Neuronal stem cell (in vitro differentiated cells): ENCODE measurements at regions not wholly inside any gene's neighbourhood (a gene's known extent, or its start where the extent isn't known, plus 50 kb on each side); places are given as distances from the start of the nearest gene placed in this dataset.
"Not testable (repeated sequence)": the region's sequence is repeated elsewhere in the genome, so short reads cannot be mapped to it uniquely, and the experiment has no call there.

Experiments used
- DNase-seq: peaks from one replicate; pipeline ENCODE4 v3.0.0-alpha.2; 2013; ENCODE audit warnings: low spot score
- H2AFZ ChIP-seq: one replicate; pipeline ENCODE4 v1.6.1; 2013; ENCODE audit warnings: mild to moderate bottlenecking, low read length, inconsistent platforms
- H2AK5ac ChIP-seq: 2 replicates; pipeline ENCODE4 v1.6.1; 2013; ENCODE audit warnings: low read depth, mild to moderate bottlenecking, inconsistent platforms, low read length, moderate library complexity, mixed read lengths
- H2BK120ac ChIP-seq: 2 replicates; pipeline ENCODE4 v1.6.1; 2013; ENCODE audit warnings: low read depth, mild to moderate bottlenecking, inconsistent platforms, low read length, moderate library complexity, mixed read lengths
- H2BK12ac ChIP-seq: one replicate; pipeline ENCODE4 v1.6.1; 2013; ENCODE audit warnings: low read length, inconsistent platforms
- H2BK15ac ChIP-seq: 2 replicates; pipeline ENCODE4 v1.6.1; 2013; ENCODE audit warnings: mild to moderate bottlenecking, low read length, inconsistent platforms, mixed read lengths
- H2BK5ac ChIP-seq: one replicate; pipeline ENCODE4 v1.6.1; 2013; ENCODE audit warnings: inconsistent platforms, mild to moderate bottlenecking, low read length, moderate library complexity
- H3K14ac ChIP-seq: one replicate; pipeline ENCODE4 v1.6.1; 2013; ENCODE audit warnings: low read length, inconsistent platforms
- H3K18ac ChIP-seq: 2 replicates; pipeline ENCODE4 v1.6.1; 2013; ENCODE audit warnings: low read length, inconsistent platforms
- H3K23ac ChIP-seq: 2 replicates; pipeline ENCODE4 v1.6.1; 2013; ENCODE audit warnings: low read depth, mild to moderate bottlenecking, mixed read lengths, low read length, inconsistent platforms; ENCODE audit not compliant: poor library complexity
- H3K27ac ChIP-seq: replicated peaks from 3 replicates; pipeline ENCODE4 v1.5.1; 2013; ENCODE audit warnings: low read length, inconsistent platforms
- H3K27me3 ChIP-seq, 3 experiments: 2 replicates each; pipeline ENCODE4 v1.6.1; 2013; ENCODE audit warnings: low read length in 3 of 3, mild to moderate bottlenecking in 2 of 3, inconsistent platforms in 1 of 3, low read depth in 1 of 3, mixed read lengths in 1 of 3, moderate library complexity in 1 of 3; ENCODE audit not compliant: control insufficient read depth in 3 of 3, insufficient read depth in 3 of 3
- H3K36me3 ChIP-seq, 2 donors: replicated peaks in 1 of 2; 2 replicates each; pipeline ENCODE4 v1.6.1; 2013; ENCODE audit warnings: low read length in 2 of 2; ENCODE audit not compliant: control insufficient read depth in 2 of 2, insufficient read depth in 2 of 2
- H3K4ac ChIP-seq: 2 replicates; pipeline ENCODE4 v1.6.1; 2013; ENCODE audit warnings: inconsistent platforms, mild to moderate bottlenecking, low read length, moderate library complexity
- H3K4me1 ChIP-seq, 2 donors: 1 replicate in 1 of 2; 2 replicates in 1 of 2; pipeline ENCODE4 v1.6.1; 2013; ENCODE audit warnings: low read length in 2 of 2, low read depth in 1 of 2; ENCODE audit not compliant: control insufficient read depth in 2 of 2, insufficient read depth in 1 of 2
- H3K4me2 ChIP-seq: one replicate; pipeline ENCODE4 v1.6.1; 2013; ENCODE audit warnings: mild to moderate bottlenecking, low read length, inconsistent platforms; ENCODE audit not compliant: insufficient read depth, poor library complexity, severe bottlenecking
- H3K4me3 ChIP-seq, 2 donors: 2 replicates each; pipeline ENCODE4 v1.5.1; 2013; ENCODE audit warnings: low read length in 2 of 2, mild to moderate bottlenecking in 2 of 2, inconsistent platforms in 1 of 2, moderate library complexity in 1 of 2
- H3K79me1 ChIP-seq: one replicate; pipeline ENCODE4 v1.6.1; 2013; ENCODE audit warnings: low read depth, mild to moderate bottlenecking, inconsistent platforms, low read length, moderate library complexity
- H3K9ac ChIP-seq: one replicate; pipeline ENCODE4 v1.6.1; 2013; ENCODE audit warnings: mild to moderate bottlenecking, low read depth, low read length, inconsistent platforms; ENCODE audit not compliant: poor library complexity
- H3K9me3 ChIP-seq, 2 donors: replicated peaks in 1 of 2; 2 replicates each; pipeline versions ENCODE3 to v1.6.1; 2013; ENCODE audit warnings: low read length in 2 of 2, mild to moderate bottlenecking in 2 of 2, inconsistent platforms in 1 of 2, low read depth in 1 of 2, mixed read lengths in 1 of 2, moderate library complexity in 1 of 2; ENCODE audit not compliant: control insufficient read depth in 2 of 2, insufficient read depth in 1 of 2
- H4K8ac ChIP-seq: one replicate; pipeline ENCODE4 v1.6.1; 2013; ENCODE audit warnings: low read depth, mild to moderate bottlenecking, inconsistent platforms, low read length, moderate library complexity
- H4K91ac ChIP-seq: one replicate; pipeline ENCODE4 v1.6.1; 2013; ENCODE audit warnings: low read length, low read depth, mild to moderate bottlenecking, inconsistent platforms; ENCODE audit not compliant: poor library complexity
- WGBS, 2 donors: extraction: QIAGEN DNeasy Blood & Tissue Kit; methylation state at CpG; one replicate each; pipeline ENCODE4 v1.1.7; 2013; ENCODE audit warnings: missing lambda C conversion rate in 2 of 2, mixed read lengths in 1 of 2; ENCODE audit not compliant: insufficient read length in 2 of 2, insufficient replicate concordance in 1 of 2; ENCODE audit errors: extremely low coverage in 2 of 2; 5-methylcytosine and 5-hydroxymethylcytosine counted together

DNA sequence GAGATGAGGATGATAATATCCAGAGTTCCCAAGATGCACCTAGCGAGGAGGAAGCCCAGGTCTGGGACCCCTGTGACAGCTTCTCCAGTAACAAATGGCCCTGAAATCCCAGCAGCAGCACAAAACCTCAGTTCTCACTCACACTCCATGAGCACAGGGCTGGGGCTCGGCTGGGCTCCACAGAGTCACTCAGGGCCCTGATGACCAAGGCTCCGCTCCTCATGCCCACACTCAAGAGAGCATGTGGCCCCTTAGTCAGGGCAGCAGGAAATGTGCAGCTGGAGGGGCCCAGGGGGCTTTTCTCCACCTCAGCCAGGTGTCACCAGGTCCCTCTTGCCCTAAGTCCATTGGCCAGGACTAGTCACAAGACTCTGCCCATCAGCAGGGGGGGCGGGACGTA lies 242.7 kb upstream of the SFSWAP start:
- Histone ChIP-seq H3K4me2 (no peak overlapping the region), H2BK15ac (peak overlapping the region; percentile 33), H3K36me3 (no peaks in the 10 kb centered on the region), H3K4me1 (peaks cover 2 to 3% of the 10 kb centered on the region in 2 donors), H4K91ac (no peak overlapping the region), H3K23ac (no peak overlapping the region), H3K4me3 (no peak overlapping the region), H3K18ac (peak overlapping the region; percentile 81), H2BK5ac (no peak overlapping the region), H3K14ac (no peak overlapping the region), H2AK5ac (no peak overlapping the region), H2BK120ac (no peak overlapping the region), H2AFZ (no peak overlapping the region), H4K8ac (no peak overlapping the region), H3K4ac (no peak overlapping the region), H3K9me3 (peaks cover 6 to 7% of the 10 kb centered on the region in 2 donors), H3K27ac (no peak overlapping the region), H2BK12ac (no peak overlapping the region), H3K9ac (no peak overlapping the region), H3K79me1 (no peaks in the 10 kb centered on the region), H3K27me3 (no peaks in the 10 kb centered on the region)
- no CpG with 5 or more reads among the region's 5 CpGs for WGBS, 2 donors
- no peak for DNase-seq

DNA sequence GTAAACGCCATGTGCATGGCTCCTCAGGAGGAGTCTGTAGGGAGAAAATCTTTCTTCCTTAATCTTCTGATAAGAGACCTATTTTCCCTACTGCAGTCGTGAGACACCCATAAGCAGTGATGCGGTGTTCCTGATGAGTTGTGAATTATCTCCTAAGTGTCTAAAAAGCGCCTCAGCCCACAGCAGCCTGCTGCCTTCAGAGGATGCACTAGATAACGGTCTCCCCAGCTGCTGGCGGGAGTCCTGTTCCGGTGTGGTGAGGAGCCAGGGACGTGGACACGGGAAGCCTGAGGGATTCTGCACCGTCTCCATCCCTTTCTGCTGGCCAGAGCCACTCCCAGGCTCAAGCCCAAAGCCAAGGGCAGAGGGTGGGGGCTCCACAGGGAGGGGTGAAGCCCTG lies 240.9 kb upstream of the SFSWAP start:
- H3K9ac ChIP-seq, H3K23ac ChIP-seq, H2BK5ac ChIP-seq, H3K36me3 ChIP-seq, H2BK12ac ChIP-seq, H3K79me1 ChIP-seq, H3K14ac ChIP-seq, H3K27me3 ChIP-seq, H2AK5ac ChIP-seq, H3K4me1 ChIP-seq, H3K4me2 ChIP-seq, H3K4ac ChIP-seq, H4K8ac ChIP-seq, H2AFZ ChIP-seq, H3K9me3 ChIP-seq, H3K18ac ChIP-seq, H3K4me3 ChIP-seq, H2BK15ac ChIP-seq, H2BK120ac ChIP-seq, DNase-seq, H3K27ac ChIP-seq, H4K91ac ChIP-seq: not testable (repeated sequence)
- WGBS, 2 donors: no CpG with 5 or more reads among the region's 10 CpGs

DNA sequence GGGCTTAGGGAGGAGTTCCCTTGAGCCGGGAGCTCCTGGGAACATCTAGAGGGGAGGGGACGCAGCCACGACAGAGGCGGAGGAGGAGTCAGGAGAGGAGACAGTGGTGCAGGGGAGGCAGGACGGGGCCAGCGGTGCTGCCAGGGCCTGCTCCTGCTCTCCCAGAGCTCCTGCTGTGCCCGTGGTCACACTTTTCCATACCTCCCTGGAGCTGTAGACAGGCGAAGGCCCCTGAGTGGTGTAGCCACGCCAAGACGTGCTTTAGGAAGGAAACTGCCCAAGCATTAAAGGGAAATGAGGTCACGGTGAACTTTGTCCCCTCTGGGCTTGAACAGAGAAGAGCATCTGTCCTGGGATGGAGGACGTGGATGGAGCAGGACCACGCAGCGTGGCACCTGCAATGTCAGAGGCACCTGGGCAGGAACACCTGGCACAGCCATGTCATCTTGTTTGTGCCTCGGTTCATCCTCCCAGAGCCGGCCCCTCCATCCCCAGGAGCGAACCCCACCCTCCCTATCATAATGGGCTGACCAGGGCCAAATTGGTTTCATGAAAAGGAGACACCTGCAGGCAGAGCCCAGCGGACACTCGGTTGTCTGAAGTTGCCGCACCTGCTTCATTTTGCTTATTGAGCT lies 239.5 kb upstream of the SFSWAP start:
- DNase-seq: no peak
- no peak overlapping the region for H2BK5ac ChIP-seq
- H2AK5ac ChIP-seq: peak overlapping the region; percentile 51
- no peak overlapping the region for H3K27ac ChIP-seq
- H2AFZ ChIP-seq: peak overlapping the region; percentile 42
- no peak overlapping the region for H2BK12ac ChIP-seq
- H3K79me1 ChIP-seq: no peaks in the 10 kb centered on the region
- H3K4me1 ChIP-seq: peaks cover 2 to 3% of the 10 kb centered on the region in 2 donors
- no CpG with 5 or more reads among the region's 20 CpGs for WGBS, 2 donors
- H3K4me2 ChIP-seq: no peak overlapping the region
- H3K23ac ChIP-seq: peak overlapping the region; percentile 16
- H3K14ac ChIP-seq: no peak overlapping the region
- no peaks in the 10 kb centered on the region for H3K36me3 ChIP-seq
- no peak overlapping the region for H2BK120ac ChIP-seq
- no peak overlapping the region for H3K4ac ChIP-seq
- peak overlapping the region; percentile 79 for H3K18ac ChIP-seq
- no peak overlapping the region for H4K8ac ChIP-seq
- no peak overlapping the region for H4K91ac ChIP-seq
- peak overlapping the region; percentile 66 for H2BK15ac ChIP-seq
- H3K9me3 ChIP-seq: peaks cover 5 to 6% of the 10 kb centered on the region in 2 donors
- no peaks in the 10 kb centered on the region for H3K27me3 ChIP-seq
- no peak overlapping the region for H3K4me3 ChIP-seq
- no peak overlapping the region for H3K9ac ChIP-seq

DNA sequence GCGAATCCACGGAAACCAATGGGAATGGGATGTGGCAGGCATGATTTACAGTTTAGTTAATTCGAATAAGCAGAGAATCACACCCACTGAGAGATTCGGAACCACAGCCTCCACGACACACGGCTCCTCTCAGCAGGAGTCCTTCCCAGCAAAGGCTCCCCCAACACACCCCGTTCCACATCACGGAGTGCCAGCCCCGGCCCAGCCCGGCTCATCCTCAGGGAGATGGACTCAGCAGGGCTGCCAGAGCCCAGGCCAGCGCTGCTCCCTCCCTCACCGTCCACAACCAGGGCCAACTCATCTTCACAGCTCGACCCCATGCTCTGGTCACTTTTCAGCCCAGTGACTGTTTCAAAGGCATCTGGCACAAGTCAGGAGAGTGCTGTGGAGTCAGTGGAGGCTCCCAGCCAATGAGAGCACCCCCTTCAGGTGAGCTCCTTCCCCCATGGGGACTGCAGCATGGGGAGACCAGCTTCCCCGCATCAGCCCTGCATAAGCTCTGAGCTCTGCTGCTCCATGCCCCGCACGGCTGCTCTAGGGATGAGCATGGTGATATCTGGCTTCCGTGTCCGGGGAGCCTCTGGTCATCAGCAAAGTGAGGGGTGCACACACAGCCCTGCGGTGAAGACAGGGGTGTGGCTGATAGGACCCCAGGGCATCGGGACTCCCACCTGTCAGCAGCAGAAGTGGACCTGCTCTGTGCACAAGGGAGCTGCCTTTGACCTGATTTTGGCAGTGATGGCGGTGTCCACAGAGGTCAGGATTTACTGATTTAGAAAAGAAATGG lies 238.8 kb upstream of the SFSWAP start:
- H3K79me1 ChIP-seq: no peaks in the 10 kb centered on the region

More for the DNA sequence above, 238.8 kb upstream of the SFSWAP start:
- Histone ChIP-seq H2BK15ac (peak overlapping the region; percentile 92), H2AK5ac (peak overlapping the region; percentile 84), H2BK120ac (no peak overlapping the region), H3K18ac (peak overlapping the region; percentile 57), H2BK12ac (peak overlapping the region; percentile 41), H3K4me1 (peaks cover 2 to 3% of the 10 kb centered on the region in 2 donors), H3K9ac (no peak overlapping the region), H3K14ac (peak overlapping the region; percentile 38), H4K91ac (no peak overlapping the region), H3K4ac (no peak overlapping the region), H2AFZ (no peak overlapping the region), H3K4me2 (no peak overlapping the region), H4K8ac (no peak overlapping the region), H3K27ac (no peak overlapping the region), H3K9me3 (peaks cover 0 to 2% of the 10 kb centered on the region in 2 donors), H3K23ac (peak overlapping the region; percentile 20), H2BK5ac (no peak overlapping the region), H3K27me3 (no peaks in the 10 kb centered on the region), H3K4me3 (no peak overlapping the region), H3K36me3 (no peaks in the 10 kb centered on the region)
- DNase-seq: no peak
- WGBS, 2 donors: no CpG with 5 or more reads among the region's 21 CpGs
